NOMO-1 treated with dmso at 0.1 percent for 144 hours (cell line): ENCODE measurements at regions not wholly inside any gene's neighbourhood (a gene's known extent, or its start where the extent isn't known, plus 50 kb on each side); places are given as distances from the start of the nearest gene placed in this dataset.

Experiments
- DNase-seq: peaks from one replicate; lab custom pipeline; 2025; ENCODE audit not compliant: unreplicated experiment; lab: John Stamatoyannopoulos, UW

DNA sequence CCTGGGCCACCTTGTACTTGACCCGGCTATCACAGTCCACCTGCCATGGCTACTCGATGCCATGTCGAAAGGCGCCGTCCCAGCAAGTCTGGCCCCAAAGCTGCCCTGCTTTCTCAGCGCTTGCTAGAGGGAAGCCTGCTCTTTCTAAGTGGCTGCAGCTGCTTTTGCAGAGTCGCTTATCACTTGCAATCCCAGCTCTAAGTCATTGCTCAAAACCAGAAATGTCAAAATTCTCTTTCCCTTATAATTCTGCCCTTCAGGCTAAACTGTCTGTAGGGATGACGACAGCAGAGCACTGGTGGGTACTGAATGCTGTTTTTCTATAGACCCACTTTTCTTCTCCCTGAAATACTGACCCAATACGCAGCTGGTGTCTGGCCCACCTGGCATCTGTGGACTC, 184.2 kb downstream of the ENGASE start:
- no peak for DNase-seq

- DNase-seq, result no peak
Observed at GRCh38 chr17:79258041-79258440, 183.4 kb downstream of the ENGASE start.

GRCh38 chr17:79255926-79256585, 181.4 kb downstream of the ENGASE start:
- DNase-seq, result no peak

- DNase-seq, result no peak
Observed at GRCh38 chr17:79255456-79255855, 180.8 kb downstream of the ENGASE start.

- no peak for DNase-seq
Observed at GRCh38 chr17:79255046-79255445, 180.4 kb downstream of the ENGASE start.

DNA sequence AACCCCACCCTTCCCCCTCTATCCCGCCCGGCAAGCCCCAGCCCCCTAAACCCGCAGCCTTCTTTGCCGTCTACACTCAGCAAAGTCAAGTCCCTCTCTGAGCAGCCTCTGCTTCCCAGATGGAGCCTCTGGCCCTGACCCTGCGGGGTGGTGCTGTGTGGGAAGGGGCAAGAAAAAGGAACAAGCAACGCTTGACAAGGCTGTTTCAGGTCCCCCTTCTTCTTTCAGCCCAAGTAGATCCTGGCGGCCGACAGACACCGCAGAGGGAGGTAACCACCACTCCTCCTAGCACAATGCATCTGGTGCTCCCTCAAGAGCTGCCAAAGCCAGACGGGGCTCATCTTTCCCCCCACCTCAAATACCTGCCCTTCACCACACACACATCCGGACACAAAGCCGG, 178.3 kb downstream of the ENGASE start:
- no peak for DNase-seq

DNA sequence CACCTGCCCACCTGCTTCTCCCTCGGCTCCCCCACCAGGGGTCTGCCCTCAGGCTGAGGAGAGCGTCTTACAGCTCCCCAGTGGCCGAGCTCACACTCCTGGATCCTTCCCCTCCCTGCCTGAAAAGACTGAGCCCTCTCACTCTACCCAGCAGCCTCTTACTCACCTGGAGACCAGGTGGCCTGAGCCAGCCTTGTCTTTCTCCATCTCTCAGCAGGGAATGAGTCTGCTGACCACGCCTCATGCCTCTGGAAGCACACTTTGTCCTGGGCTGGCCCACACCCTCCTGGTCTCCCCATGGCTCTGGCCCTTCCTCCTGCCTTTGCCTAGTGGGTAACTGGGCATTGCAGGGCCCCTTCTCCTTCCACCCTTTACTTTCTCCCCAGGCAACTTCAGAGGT, 177.2 kb downstream of the ENGASE start:
- DNase-seq, result no peak

DNA sequence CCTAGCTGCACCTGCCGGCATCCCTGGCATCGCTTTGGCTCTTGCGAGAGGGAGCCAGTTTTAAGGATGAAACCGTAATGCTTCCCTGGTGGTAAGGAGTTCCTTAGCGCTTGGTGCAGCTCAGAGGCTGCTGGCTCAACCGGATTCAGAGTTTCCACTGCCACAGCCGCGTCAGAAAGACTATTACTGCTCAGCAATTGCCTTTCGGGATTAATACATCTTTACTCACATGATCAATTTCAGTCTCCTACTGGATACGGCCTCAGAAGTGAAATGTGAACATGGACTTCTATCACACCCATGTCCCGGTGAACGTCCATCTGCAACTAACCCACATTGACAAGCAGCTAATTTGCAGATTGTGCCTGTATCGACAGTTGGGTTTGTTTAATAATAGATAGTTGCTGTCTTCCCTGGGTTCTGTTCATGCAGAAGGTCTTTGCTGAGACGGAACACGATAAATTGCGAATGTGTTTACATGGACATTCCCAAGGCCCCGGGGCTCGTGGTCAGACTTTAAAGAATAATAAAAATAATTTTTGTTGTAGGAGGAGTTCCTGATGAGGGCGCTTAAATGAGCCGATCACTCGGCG, 175.4 kb downstream of the ENGASE start:
- no peak for DNase-seq

- DNase-seq, result no peak
Observed at GRCh38 chr17:79248843-79249493, 174.3 kb downstream of the ENGASE start.

GRCh38 chr17:79246225-79247190, 171.9 kb downstream of the ENGASE start:
- DNase-seq, result no peak

DNA sequence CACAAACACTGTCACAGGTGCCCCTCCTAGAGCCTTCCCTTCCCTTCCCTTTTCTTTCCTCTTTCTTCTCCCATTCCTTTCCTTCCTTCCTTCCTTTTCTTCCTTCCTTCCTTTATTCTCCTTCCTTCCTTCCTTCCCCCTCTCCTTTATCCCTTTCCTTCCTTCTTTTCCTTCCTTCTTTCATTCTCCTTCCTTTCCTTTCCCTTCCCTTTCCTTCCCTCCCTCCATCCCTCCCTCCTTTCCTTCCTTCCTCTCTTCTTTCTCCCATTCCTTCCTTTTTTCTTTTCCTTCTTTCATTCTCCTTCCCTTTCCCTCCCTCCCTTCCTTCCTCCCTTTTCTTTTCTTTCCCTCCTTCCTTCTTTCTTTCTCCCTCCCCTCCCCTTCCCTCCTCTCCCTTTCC, 170.0 kb downstream of the ENGASE start:
- DNase-seq, result no peak

DNA sequence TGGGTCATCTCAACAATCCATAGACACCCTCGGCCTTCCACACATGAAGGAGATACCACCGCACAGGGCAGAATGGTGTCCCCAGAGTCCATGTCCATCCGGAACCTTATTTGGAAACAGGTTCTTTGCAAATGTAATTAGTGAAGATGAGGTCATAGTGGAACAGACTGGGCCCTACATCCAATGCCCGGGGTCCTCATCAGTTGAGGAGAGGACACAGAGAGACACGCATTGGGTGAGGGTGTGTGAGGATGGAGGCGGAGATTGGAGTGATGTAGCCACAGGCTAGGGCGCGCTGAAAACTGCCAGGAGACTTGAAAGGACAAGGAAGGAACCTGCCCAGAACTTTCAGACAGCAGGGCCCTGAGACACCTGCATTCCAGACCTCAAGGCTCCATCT, 169.4 kb downstream of the ENGASE start:
- no peak for DNase-seq

- no peak for DNase-seq
Observed at GRCh38 chr17:79243603-79243990, 169.0 kb downstream of the ENGASE start.

- DNase-seq, result no peak
Observed at GRCh38 chr17:79242873-79243602, 168.4 kb downstream of the ENGASE start.

- no peak for DNase-seq
Observed at GRCh38 chr17:79242393-79242792, 167.8 kb downstream of the ENGASE start.

DNA sequence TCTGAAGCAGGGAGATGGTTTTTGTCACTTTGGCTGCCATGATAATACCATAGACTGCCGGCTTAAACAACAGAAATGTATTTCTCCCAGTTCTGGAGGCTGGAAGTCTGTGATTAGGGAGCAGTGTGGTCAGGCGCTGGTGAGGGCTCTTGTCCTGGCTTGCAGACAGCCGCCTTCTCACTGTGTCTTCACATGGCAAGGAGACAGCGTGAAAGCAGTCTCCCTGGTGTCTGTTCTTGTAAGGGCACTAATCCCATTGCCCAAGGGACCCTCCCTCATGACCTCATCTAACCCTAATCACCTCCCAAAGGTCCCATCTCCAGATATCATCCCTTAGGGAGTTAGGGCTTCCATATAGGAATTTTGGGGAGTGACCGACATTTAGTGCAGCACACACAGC, 167.0 kb downstream of the ENGASE start:
- no peak for DNase-seq

GRCh38 chr17:79239205-79239604, 164.6 kb downstream of the ENGASE start:
- DNase-seq, result no peak

- no peak for DNase-seq
Observed at GRCh38 chr17:79237448-79238053, 162.9 kb downstream of the ENGASE start.

GRCh38 chr17:79235808-79236207, 161.2 kb downstream of the ENGASE start:
- no peak for DNase-seq

DNA sequence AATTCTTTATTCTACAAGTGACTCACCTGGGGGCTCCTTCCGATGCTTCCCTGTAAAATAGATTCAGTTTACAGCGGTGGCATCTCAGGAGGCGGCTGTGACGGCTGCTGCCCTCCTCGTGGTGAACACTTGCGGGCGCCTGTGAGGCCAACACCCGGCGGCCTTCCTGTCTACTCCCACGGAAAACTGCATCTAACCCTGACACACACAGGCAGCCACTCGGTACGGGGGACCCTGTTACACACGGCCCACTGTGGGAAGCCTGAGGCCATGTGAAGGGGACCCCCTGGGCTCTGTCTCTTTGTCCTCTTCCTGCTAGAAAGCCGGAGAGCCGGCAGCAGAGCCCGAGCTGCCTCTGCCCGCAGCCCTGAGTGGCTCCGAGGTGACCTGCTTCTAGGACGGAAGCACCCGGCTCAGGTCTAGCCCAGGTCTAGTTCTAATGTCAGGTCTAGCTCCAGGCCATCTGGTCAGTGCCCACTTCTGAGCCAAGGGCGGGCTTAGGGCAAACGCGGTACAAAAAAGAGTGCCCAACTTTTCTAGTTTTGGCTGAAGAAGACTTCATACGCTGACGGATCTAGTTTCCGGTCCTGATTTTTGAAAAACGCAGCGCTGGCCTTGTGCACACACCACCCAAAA, 159.4 kb downstream of the ENGASE start:
- DNase-seq, result no peak
